Tibial artery (tissue), 4 donors: ENCODE measurements at regions not wholly inside any gene's neighbourhood (a gene's known extent, or its start where the extent isn't known, plus 50 kb on each side); places are given as distances from the start of the nearest gene placed in this dataset.

Source experiments
- DNase-seq, 2 donors: peaks; one replicate each; pipeline ENCODE4 v3.0.0-alpha.2; 2019
- H3K27ac ChIP-seq, 2 donors: fragments of 200-600 bp; sonication (generic) in 1 of 2; 1 replicate in 1 of 2; 2 replicates in 1 of 2; pipeline ENCODE4 v1.5.1; 2018 to 2019; ENCODE audit warnings: mild to moderate bottlenecking in 1 of 2
- H3K27me3 ChIP-seq, 2 donors: fragments of 200-600 bp; sonication (generic) in 1 of 2; one replicate each; pipeline versions ENCODE4 v1.5.1 to v1.6.0; 2016 to 2019
- H3K36me3 ChIP-seq, 3 donors: fragments of 200-600 bp; sonication (generic) in 2 of 3; one replicate each; pipeline ENCODE4 v1.5.1; 2016 to 2019; ENCODE audit warnings: mild to moderate bottlenecking in 2 of 3
- H3K4me1 ChIP-seq, 4 donors: fragments of 200-600 bp; sonication (generic) in 2 of 4; 1 replicate in 3 of 4; 2 replicates in 1 of 4; pipeline ENCODE4 v1.5.1; 2016 to 2019
- H3K4me3 ChIP-seq, 2 donors: fragments of 200-600 bp; sonication (generic) in 1 of 2; 1 replicate in 1 of 2; 2 replicates in 1 of 2; pipeline ENCODE4 v1.5.1; 2018 to 2019; ENCODE audit warnings: mild to moderate bottlenecking in 2 of 2
- H3K9me3 ChIP-seq, 3 donors: fragments of 200-600 bp; sonication (generic) in 1 of 3; one replicate each; pipeline ENCODE4 v1.5.1; 2016 to 2019
- CTCF ChIP-seq, 2 experiments: fragments of 200-600 bp in 1 of 2; fragments of 450-650 bp in 1 of 2; IDR thresholded peaks; one replicate each; pipeline ENCODE4 v1.5.1; 2017 to 2019; ENCODE audit warnings: antibody characterized with exemption in 2 of 2, mild to moderate bottlenecking in 1 of 2, moderate library complexity in 1 of 2
- intact Hi-C: fragments of 100-400 bp; cut with DNase I; formaldehyde crosslinking; loops from one replicate; pipeline ENCODE4 v1.15.0; 2023; ENCODE audit warnings: low total_unique reads

GRCh38 chr12:25052914-25053211 lies 104.0 kb upstream of the BCAT1 start:
- Histone ChIP-seq H3K27me3 (no peaks in the 10 kb centered on the region), H3K4me3 (peak overlapping the region; percentile 31), H3K27ac (no peak overlapping the region), H3K9me3 (no peaks in the 10 kb centered on the region), H3K36me3 (no peaks in the 10 kb centered on the region), H3K4me1 (no peaks in the 10 kb centered on the region)
- no peak for DNase-seq
- intact Hi-C loops, result no loop called here
- TF ChIP-seq CTCF (IDR thresholded peaks at IDR 0.05), result no peak

GRCh38 chr12:25052196-25052913 lies 103.5 kb upstream of the BCAT1 start:
- intact Hi-C loops, result no loop called here
- H3K27ac ChIP-seq, result no peak overlapping the region
- H3K4me3 ChIP-seq, result peak overlapping the region; percentile 31
- no peaks in the 10 kb centered on the region for H3K27me3 ChIP-seq
- no peak for DNase-seq
- TF ChIP-seq CTCF (IDR thresholded peaks at IDR 0.05), result no peak
- H3K4me1 ChIP-seq, result no peaks in the 10 kb centered on the region
- H3K36me3 ChIP-seq, result no peaks in the 10 kb centered on the region
- H3K9me3 ChIP-seq, result peaks cover 0 to 2% (median 0%) of the 10 kb centered on the region in 3 donors

- TF ChIP-seq CTCF (IDR thresholded peaks at IDR 0.05), result no peak
- H3K36me3 ChIP-seq, result no peaks in the 10 kb centered on the region
- DNase-seq, result no peak
- H3K27me3 ChIP-seq, result no peaks in the 10 kb centered on the region
- H3K27ac ChIP-seq, result no peak overlapping the region
- intact Hi-C loops, result no loop called here
- peaks cover 0 to 8% (median 0%) of the 10 kb centered on the region in 3 donors for H3K9me3 ChIP-seq
- no peak overlapping the region for H3K4me3 ChIP-seq
- no peaks in the 10 kb centered on the region for H3K4me1 ChIP-seq
Measured at GRCh38 chr12:25051656-25052195, 102.8 kb upstream of the BCAT1 start.

GRCh38 chr12:25051171-25051570 lies 102.3 kb upstream of the BCAT1 start:
- Histone ChIP-seq H3K9me3 (peaks cover 0 to 10% (median 0%) of the 10 kb centered on the region in 3 donors), H3K27me3 (no peaks in the 10 kb centered on the region), H3K27ac (no peak overlapping the region), H3K4me3 (no peak overlapping the region), H3K36me3 (no peaks in the 10 kb centered on the region), H3K4me1 (no peaks in the 10 kb centered on the region)
- no peak for TF ChIP-seq CTCF (IDR thresholded peaks at IDR 0.05)
- intact Hi-C loops, result no loop called here
- DNase-seq, result no peak

GRCh38 chr12:25045869-25046268 lies 97.0 kb upstream of the BCAT1 start:
- no peak overlapping the region for H3K27ac ChIP-seq
- no peak overlapping the region for H3K4me3 ChIP-seq
- no peaks in the 10 kb centered on the region for H3K36me3 ChIP-seq
- peaks cover 0 to 10% (median 0%) of the 10 kb centered on the region in 3 donors for H3K9me3 ChIP-seq
- intact Hi-C loops, result no loop called here
- no peak for TF ChIP-seq CTCF (IDR thresholded peaks at IDR 0.05)
- no peak for DNase-seq
- H3K27me3 ChIP-seq, result no peaks in the 10 kb centered on the region
- H3K4me1 ChIP-seq, result no peaks in the 10 kb centered on the region
